Stimulated activated CD4-positive, alpha-beta T cell treated with anti-CD3 and anti-CD28 coated beads, Interleukin-2, amount 100 ng/mL, for 48 hours (primary cell): ENCODE measurements at regions not wholly inside any gene's neighbourhood (a gene's known extent, or its start where the extent isn't known, plus 50 kb on each side); places are given as distances from the start of the nearest gene placed in this dataset.
"Not testable (repeated sequence)": the region's sequence is repeated elsewhere in the genome, so short reads cannot be mapped to it uniquely, and the experiment has no call there.

Experiments used
- DNase-seq, 2 donors: peaks; one replicate each; pipeline ENCODE4 v3.0.0-alpha.2; 2020

DNA sequence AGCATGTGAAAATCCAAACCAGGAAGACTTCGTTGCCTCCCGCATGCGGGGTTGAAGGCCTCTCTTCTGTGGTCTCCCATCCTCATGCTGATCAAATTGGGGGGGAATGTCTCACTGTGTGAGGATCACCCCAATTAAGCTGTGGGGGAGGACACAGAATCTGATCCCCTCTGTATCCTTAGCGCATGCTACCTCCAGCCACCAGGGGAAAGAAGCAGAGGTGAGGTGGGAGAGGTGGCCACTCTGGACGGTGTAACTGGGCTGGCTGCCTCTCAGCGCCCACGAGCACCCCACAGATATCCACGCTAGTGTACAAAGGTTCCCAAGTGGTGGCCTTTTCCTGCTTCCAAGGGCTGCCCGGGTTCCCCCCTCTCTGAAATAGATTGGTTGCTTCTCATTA lies 177.6 kb upstream of the PLGLB1 start:
- DNase-seq = not testable (repeated sequence)

GRCh38 chr2:87204569-87205147 lies 183.0 kb upstream of the PLGLB1 start:
- not testable (repeated sequence) for DNase-seq

GRCh38 chr2:87212938-87213337 lies 191.3 kb upstream of the PLGLB1 start:
- DNase-seq = not testable (repeated sequence)

DNA sequence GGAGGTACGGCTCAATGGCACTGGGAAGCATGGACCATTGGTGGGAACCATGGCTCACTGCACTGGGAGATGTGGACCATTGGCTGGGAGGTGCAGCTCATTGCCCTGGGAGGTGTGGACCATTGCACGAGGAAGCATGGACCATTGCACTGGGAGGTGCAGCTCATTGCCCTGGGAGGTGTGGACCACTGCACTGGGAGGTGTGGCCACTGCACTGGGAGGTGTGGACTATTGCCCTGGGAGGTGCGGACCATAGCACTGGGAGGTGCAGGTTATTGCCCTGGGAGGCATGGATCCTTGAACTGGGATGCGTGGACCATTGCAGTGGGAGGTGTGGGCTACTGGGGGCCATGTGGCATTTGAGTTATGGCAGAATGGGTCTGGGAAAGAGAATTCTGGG lies 195.4 kb upstream of the PLGLB1 start:
- not testable (repeated sequence) for DNase-seq

DNA sequence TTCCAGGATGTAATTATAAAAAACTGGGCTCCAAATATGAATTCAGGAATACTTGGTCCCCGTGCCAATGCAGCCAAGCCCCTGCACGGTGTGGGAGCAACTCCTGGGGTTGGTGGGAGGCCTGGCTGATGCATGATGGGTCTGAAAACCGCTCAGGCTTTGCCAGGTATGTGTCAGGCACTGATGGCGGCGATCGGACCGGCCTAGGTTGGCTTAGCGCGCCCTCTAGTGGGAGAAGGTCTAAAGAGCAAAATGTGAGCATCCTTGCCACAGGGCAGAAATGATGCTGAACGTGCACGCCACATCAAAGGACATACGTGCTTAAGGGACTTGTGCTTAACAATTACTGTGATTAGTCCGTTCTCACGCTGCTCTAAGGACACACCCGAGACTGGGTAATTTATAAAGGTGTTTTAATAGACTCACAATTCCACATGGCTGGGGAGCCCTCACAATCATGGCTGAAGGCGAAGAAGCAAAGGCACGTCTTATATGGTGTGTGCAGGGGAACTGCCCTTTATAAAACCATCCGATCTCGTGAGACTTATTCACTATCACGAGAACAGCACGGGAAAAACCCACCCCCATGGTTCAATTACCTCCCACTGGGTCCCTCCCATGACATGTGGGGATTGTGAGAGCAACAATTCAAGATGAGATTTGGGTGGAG lies 196.2 kb upstream of the PLGLB1 start:
- DNase-seq = peak; percentile 47 to 88

DNA sequence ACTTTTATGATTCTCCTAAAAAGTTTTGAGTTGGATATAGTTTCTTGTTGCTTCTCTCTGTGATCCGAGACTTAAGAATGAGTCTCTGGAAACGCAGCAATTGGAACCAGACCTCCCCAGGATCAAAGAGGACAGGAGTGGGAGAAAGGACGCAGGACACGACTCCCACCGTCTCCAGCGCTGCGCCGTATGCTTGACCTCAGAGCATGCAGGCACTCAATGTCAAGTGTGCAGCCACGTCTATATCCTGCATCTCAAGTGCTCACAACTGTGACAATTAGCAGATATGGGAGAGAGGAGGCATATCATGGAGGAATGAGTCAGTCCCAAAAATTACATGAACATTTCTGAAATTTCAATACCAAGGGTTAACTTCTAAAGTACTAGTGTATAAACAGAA lies 199.0 kb upstream of the PLGLB1 start:
- not testable (repeated sequence) for DNase-seq

DNA sequence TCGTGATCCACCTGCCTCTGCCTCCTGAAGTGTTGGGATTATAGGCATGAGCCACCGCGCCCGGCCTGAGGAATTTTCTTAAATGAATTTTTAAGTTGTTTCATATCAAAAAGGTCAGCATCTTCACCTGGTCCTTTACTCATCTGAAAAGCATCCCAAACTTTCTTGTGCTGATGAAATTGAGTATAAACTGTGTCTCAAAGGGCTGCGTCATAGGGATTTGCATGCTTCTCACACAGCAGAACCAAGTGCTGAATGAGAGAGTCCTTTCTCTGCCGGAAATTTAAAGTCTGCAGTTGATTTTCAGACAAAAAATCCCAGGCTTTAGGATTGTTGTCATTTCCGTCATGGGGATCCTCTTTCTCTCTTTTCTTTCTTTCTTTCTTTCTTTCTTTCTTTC lies 200.5 kb upstream of the PLGLB1 start:
- DNase-seq = not testable (repeated sequence)

DNA sequence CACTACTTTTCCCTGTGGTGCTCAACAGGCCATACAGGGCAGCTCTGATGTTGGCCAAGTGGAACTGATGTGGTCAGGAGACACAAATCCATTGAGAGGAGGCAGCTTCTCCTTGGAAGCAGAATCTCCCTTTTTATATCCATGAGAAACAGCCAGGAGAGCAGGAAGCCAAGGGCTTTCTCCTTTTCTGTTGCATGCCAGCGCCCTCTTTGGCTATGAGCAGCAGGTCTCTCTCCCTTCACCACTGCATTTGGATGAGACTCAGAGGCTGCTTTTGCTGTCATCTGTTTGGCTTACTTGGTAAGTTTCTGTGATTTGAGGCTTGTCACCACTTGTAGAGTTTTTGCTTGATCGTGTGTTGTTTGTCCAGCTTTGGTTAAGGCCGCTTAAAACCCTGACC lies 202.2 kb upstream of the PLGLB1 start:
- not testable (repeated sequence) for DNase-seq

- DNase-seq = not testable (repeated sequence)
These were observed 207.5 kb upstream of the PLGLB1 start for GRCh38 chr2:87229091-87229689.

GRCh38 chr2:87229964-87230363 lies 208.3 kb upstream of the PLGLB1 start:
- DNase-seq = not testable (repeated sequence)

DNA sequence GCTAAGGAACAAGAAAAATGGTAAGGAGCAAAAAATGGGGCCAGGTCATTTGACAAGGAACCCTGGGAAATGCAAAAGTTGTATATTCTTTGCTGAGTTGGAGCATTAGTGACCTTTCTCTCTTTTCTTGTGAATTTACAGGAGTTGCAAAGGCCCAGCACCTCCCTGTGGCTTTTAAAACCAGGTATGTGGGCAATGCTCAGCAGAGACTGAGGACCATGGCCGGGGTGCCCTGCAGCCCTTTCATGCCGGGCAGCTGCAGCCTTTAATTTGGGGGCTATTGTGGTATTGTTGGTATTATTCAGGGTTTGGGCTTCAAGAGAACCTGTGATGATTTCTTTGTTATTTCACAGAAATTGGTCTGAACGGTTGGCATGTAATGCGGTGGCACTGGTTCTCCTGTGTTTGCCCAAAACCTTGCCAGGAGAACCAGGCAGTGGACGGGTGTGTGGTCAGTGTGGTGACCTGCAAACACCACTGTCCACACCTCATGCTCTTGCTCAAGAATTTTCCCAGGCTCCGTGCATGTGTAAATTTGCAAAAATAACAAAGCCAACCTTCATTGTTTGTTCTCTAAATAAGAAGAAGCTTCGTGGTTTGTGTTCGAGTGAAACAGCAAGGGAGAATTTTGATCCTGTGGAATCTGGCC lies 213.8 kb upstream of the PLGLB1 start:
- not testable (repeated sequence) for DNase-seq

GRCh38 chr2:87237570-87238336 lies 216.1 kb upstream of the PLGLB1 start:
- DNase-seq = peak in 1 of 2 donors; percentile 24

- not testable (repeated sequence) for DNase-seq
These were observed 218.0 kb upstream of the PLGLB1 start for GRCh38 chr2:87239558-87240215.

- not testable (repeated sequence) for DNase-seq
These were observed 224.5 kb upstream of the PLGLB1 start for GRCh38 chr2:87246066-87246717.

GRCh38 chr2:87252046-87252445 lies 230.4 kb upstream of the PLGLB1 start:
- not testable (repeated sequence) for DNase-seq

GRCh38 chr2:87254562-87254961 lies 232.9 kb upstream of the PLGLB1 start:
- DNase-seq = not testable (repeated sequence)

DNA sequence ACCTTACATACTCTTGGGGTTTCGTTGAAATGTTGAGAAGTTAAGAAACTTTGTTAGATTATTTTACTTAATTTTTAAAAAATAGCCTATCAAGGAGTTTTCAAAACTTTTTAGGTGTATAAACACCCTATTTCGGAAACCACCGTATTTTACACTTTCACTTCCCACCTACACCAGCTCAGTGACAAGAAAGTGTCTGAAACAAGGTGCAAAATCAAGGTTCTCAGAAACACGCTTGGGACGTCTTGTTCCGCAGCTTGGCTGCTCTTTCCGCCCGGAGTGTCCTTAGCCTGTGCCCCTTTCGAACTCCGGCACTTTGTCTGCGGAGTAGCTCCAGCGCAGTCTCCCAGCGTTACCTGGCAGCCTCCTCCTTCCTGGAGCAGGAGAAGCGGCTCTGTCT lies 233.8 kb upstream of the PLGLB1 start:
- not testable (repeated sequence) for DNase-seq

GRCh38 chr2:87258887-87259286 lies 237.2 kb upstream of the PLGLB1 start:
- DNase-seq = not testable (repeated sequence)

DNA sequence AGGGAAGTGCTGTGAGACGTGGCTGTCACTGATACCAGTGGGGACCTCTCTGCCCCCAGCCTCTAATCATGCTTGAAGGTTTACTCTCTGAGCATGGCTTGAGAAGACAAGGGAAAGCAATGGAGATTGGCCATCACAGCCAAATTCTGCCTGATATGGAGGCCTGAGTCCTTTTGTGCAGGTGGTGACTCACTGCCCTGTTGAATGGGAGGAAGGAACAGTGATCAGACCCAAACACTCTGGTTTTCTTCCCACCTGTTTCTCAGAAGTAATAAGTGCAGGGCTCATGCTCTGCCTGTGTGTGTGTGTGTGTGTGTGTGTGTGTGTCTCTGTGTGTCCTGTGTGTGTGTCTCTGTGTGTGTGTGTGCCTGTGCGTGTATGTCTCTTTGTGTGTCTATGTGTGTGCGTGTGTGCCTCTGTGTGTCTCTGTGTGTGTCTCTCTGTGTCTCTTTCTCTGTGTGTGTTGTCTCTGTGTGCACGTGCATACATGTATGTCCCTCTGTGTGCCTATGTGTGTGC lies 240.6 kb upstream of the PLGLB1 start:
- not testable (repeated sequence) for DNase-seq

GRCh38 chr2:87263868-87264518 lies 242.3 kb upstream of the PLGLB1 start:
- DNase-seq = not testable (repeated sequence)

- not testable (repeated sequence) for DNase-seq
These were observed 253.5 kb upstream of the PLGLB1 start for GRCh38 chr2:87275192-87275591.
